HEK293 (cell line): ENCODE measurements at regions not wholly inside any gene's neighbourhood (a gene's known extent, or its start where the extent isn't known, plus 50 kb on each side); places are given as distances from the start of the nearest gene placed in this dataset.
"Not testable (repeated sequence)": the region's sequence is repeated elsewhere in the genome, so short reads cannot be mapped to it uniquely, and the experiment has no call there.

Source experiments
- CTCF ChIA-PET: fragments of 350-600 bp; formaldehyde crosslinking; extraction: SDS; loops from one replicate; lab custom pipeline; 2021; ENCODE audit warnings: antibody characterized with exemption; lab: Yijun Ruan, JAX
- POLR2A ChIA-PET: fragments of 300-600 bp; formaldehyde crosslinking; extraction: SDS; loops from one replicate; lab custom pipeline; 2020; ENCODE audit warnings: antibody characterized with exemption, inconsistent platforms; lab: Yijun Ruan, JAX
- H3K27ac ChIP-seq: fragments of 200-500 bp; sonication (Bioruptor generic); 2 replicates; pipeline ENCODE4 v1.5.1; 2014; ENCODE audit warnings: low read depth, low read length, control low read depth, inconsistent platforms; ENCODE audit errors: extremely low read depth
- H3K36me3 ChIP-seq, 2 experiments: fragments of 200-500 bp in 1 of 2; sonication (Bioruptor generic) in 1 of 2; 1 replicate in 1 of 2; 2 replicates in 1 of 2; pipeline ENCODE4 v1.5.1; 2014 to 2017; ENCODE audit warnings: inconsistent platforms in 2 of 2, low read length in 2 of 2; ENCODE audit not compliant: control insufficient read depth in 2 of 2, insufficient read depth in 1 of 2
- H3K4me1 ChIP-seq: fragments of 200-500 bp; sonication (Bioruptor generic); 2 replicates; pipeline ENCODE4 v1.5.1; 2014; ENCODE audit warnings: mild to moderate bottlenecking, low read length, inconsistent platforms; ENCODE audit not compliant: control insufficient read depth, insufficient read depth
- H3K4me3 ChIP-seq: 2 replicates; pipeline ENCODE4 v1.5.1; 2011; ENCODE audit warnings: low read depth, mild to moderate bottlenecking, control low read depth, low read length, moderate library complexity
- H3K9me3 ChIP-seq: fragments of 200-500 bp; sonication (Bioruptor generic); 2 replicates; pipeline ENCODE4 v1.5.1; 2014; ENCODE audit warnings: low read depth, low read length, inconsistent platforms; ENCODE audit not compliant: control insufficient read depth, insufficient read depth
- KLF16 ChIP-seq: fragments of 450-650 bp; formaldehyde crosslinking; IDR thresholded peaks from 2 replicates; pipeline ENCODE4 v1.5.1; 2017; ENCODE audit warnings: missing biosample characterization, missing genetic modification characterization
- MEIS1 ChIP-seq: sonication (generic); formaldehyde crosslinking; IDR thresholded peaks from 2 replicates; pipeline ENCODE4 v1.8.1; 2022; ENCODE audit warnings: missing genetic modification reagents, mild to moderate bottlenecking, borderline replicate concordance
- PRDM1 ChIP-seq: fragments of 450-650 bp; formaldehyde crosslinking; IDR thresholded peaks from 2 replicates; pipeline ENCODE4; 2016; ENCODE audit warnings: missing biosample characterization, missing genetic modification characterization
- SP3 ChIP-seq: fragments of 450-650 bp; formaldehyde crosslinking; IDR thresholded peaks from 2 replicates; pipeline ENCODE4 v1.5.1; 2016; ENCODE audit warnings: missing biosample characterization, missing genetic modification characterization
- SP7 ChIP-seq: fragments of 450-650 bp; formaldehyde crosslinking; IDR thresholded peaks from 2 replicates; pipeline ENCODE4 v1.5.1; 2016; ENCODE audit warnings: missing biosample characterization, missing genetic modification characterization
- ZBTB7A ChIP-seq: fragments of 450-650 bp; formaldehyde crosslinking; IDR thresholded peaks from 2 replicates; pipeline ENCODE4 v1.5.1; 2016; ENCODE audit warnings: low read depth, missing biosample characterization, missing genetic modification characterization
- ZFP37 ChIP-seq: fragments of 450-650 bp; formaldehyde crosslinking; IDR thresholded peaks from 2 replicates; pipeline ENCODE4 v1.5.1; 2016; ENCODE audit warnings: missing biosample characterization, missing genetic modification characterization
- ZNF133 ChIP-seq: fragments of 450-650 bp; formaldehyde crosslinking; IDR thresholded peaks from 2 replicates; pipeline ENCODE4 v1.5.1; 2016; ENCODE audit warnings: missing biosample characterization, missing genetic modification characterization
- ZNF140 ChIP-seq: fragments of 450-650 bp; formaldehyde crosslinking; IDR thresholded peaks from 2 replicates; pipeline ENCODE4 v1.5.1; 2016; ENCODE audit warnings: missing biosample characterization, missing genetic modification characterization
- ZNF155 ChIP-seq: fragments of 450-650 bp; formaldehyde crosslinking; IDR thresholded peaks from 2 replicates; pipeline ENCODE4 v1.5.1; 2016; ENCODE audit warnings: missing biosample characterization, missing genetic modification characterization
- ZNF174 ChIP-seq: fragments of 450-650 bp; formaldehyde crosslinking; IDR thresholded peaks from 2 replicates; pipeline ENCODE4 v1.5.0; 2017; ENCODE audit warnings: missing biosample characterization, mild to moderate bottlenecking, missing genetic modification characterization
- ZNF776 ChIP-seq: fragments of 450-650 bp; formaldehyde crosslinking; IDR thresholded peaks from 2 replicates; pipeline ENCODE4 v1.5.0; 2017; ENCODE audit warnings: missing biosample characterization, missing genetic modification characterization, borderline replicate concordance
- TF ChIP-seq, protein P1 (sequence below): fragments of 450-650 bp; formaldehyde crosslinking; IDR thresholded peaks from 2 replicates; pipeline ENCODE4 v1.5.1; 2017; ENCODE audit warnings: missing biosample characterization, missing genetic modification characterization
- TF ChIP-seq, protein P2 (sequence below): fragments of 450-650 bp; formaldehyde crosslinking; IDR thresholded peaks from 2 replicates; pipeline ENCODE4 v1.5.1; 2016; ENCODE audit warnings: missing biosample characterization, missing genetic modification characterization, borderline replicate concordance

GRCh38 chr1:157448636-157449035, 103.7 kb downstream of the FCRL5 start:
- no peak for TF ChIP-seq ZNF776
- TF ChIP-seq MEIS1 (CRISPR knock-in tag), result no peak
- TF ChIP-seq, protein P1, sequence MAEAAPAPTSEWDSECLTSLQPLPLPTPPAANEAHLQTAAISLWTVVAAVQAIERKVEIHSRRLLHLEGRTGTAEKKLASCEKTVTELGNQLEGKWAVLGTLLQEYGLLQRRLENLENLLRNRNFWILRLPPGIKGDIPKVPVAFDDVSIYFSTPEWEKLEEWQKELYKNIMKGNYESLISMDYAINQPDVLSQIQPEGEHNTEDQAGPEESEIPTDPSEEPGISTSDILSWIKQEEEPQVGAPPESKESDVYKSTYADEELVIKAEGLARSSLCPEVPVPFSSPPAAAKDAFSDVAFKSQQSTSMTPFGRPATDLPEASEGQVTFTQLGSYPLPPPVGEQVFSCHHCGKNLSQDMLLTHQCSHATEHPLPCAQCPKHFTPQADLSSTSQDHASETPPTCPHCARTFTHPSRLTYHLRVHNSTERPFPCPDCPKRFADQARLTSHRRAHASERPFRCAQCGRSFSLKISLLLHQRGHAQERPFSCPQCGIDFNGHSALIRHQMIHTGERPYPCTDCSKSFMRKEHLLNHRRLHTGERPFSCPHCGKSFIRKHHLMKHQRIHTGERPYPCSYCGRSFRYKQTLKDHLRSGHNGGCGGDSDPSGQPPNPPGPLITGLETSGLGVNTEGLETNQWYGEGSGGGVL (tag by site-specific recombination), result no peak
- TF ChIP-seq KLF16 (tag by site-specific recombination), result no peak
- TF ChIP-seq SP7, result no peak
- TF ChIP-seq ZFP37 (tag by site-specific recombination), result no peak
- no peak for TF ChIP-seq PRDM1 (tag by site-specific recombination)
- no peak for TF ChIP-seq ZNF155 (tag by site-specific recombination)
- no peak for TF ChIP-seq ZNF140
- TF ChIP-seq ZBTB7A, result no peak
- no peak overlapping the region for H3K27ac ChIP-seq
- H3K4me3 ChIP-seq, result no peak overlapping the region
- ChIA-PET POLR2A (no interaction called here), CTCF (interaction anchor here (0.6 to 0.9 kb wide), 2 partner anchors 61 to 291 kb away, joined by 3 read pairs; no protein-coding TSS in a partner anchor)
- H3K4me1 ChIP-seq, result no peaks in the 10 kb centered on the region
- H3K9me3 ChIP-seq, result no peaks in the 10 kb centered on the region
- no peaks in the 10 kb centered on the region for H3K36me3 ChIP-seq

DNA sequence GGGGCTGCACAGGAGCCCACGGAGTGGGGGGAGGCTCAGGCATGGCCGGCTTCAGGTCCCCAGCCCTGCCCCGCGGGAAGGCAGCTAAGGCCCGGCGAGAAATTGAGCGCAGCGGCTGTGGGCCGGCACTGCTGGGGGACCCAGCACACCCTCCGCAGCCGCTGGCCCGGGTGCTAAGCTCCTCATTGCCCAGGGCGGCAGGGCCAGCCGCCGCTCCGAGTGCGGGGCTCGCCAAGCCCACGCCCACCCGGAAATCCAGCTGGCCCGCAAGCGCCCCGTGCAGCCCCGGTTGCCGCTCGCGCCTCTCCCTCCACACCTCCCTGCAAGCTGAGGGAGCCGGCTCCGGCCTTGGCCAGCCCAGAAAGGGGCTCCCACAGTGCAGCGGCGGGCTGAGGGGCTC, 106.0 kb downstream of the FCRL5 start:
- H3K4me3 ChIP-seq, H3K4me1 ChIP-seq, CTCF ChIA-PET, H3K9me3 ChIP-seq, H3K36me3 ChIP-seq, POLR2A ChIA-PET, H3K27ac ChIP-seq: not testable (repeated sequence)

DNA sequence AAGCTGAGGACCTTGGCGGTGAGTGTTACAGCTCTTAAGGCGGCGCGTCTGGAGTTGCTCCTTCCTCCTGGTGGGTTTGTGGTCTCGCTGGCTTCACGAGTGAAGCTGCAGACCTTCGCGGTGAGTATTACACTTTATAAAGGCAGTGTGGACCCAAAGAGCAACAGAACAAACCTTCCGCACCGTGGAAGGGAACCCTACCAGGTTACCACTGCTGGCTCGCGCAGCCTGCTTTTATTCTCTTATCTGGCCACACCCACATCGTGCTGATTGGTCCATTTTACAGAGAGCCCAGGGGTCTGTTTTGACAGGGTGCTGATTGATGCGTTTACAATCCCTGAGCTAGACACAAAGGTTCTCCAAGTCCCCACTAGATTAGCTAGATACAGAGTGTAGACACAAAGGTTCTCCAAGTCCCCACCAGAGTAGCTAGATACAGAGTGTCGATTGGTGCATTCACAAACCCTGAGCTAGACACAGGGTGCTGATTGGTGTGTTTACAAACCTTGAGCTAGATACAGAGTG, 106.6 kb downstream of the FCRL5 start:
- H3K27ac ChIP-seq, H3K9me3 ChIP-seq, CTCF ChIA-PET, H3K4me1 ChIP-seq, H3K36me3 ChIP-seq, POLR2A ChIA-PET, H3K4me3 ChIP-seq: not testable (repeated sequence)

DNA sequence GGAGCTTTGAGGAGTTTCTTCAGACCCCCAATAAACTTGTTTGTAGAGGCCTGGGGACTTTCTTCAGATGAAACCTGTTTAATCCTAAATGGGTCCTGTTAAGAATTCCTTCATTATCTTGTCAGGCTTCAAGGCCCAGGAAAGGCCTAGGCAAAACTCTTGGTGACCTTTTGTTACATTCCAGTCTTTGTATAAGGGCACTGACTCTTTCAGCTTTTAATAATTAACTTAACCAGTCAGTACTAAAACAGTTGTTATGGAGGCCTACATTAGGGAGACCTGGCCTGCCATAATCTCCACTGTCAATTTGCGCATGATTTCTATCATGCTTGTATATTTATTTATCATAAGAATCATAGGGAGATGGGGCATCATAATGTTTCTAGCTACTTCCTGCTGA, 110.2 kb downstream of the FCRL5 start:
- no peaks in the 10 kb centered on the region for H3K9me3 ChIP-seq
- CTCF ChIA-PET, result no interaction called here
- TF ChIP-seq, protein P2, sequence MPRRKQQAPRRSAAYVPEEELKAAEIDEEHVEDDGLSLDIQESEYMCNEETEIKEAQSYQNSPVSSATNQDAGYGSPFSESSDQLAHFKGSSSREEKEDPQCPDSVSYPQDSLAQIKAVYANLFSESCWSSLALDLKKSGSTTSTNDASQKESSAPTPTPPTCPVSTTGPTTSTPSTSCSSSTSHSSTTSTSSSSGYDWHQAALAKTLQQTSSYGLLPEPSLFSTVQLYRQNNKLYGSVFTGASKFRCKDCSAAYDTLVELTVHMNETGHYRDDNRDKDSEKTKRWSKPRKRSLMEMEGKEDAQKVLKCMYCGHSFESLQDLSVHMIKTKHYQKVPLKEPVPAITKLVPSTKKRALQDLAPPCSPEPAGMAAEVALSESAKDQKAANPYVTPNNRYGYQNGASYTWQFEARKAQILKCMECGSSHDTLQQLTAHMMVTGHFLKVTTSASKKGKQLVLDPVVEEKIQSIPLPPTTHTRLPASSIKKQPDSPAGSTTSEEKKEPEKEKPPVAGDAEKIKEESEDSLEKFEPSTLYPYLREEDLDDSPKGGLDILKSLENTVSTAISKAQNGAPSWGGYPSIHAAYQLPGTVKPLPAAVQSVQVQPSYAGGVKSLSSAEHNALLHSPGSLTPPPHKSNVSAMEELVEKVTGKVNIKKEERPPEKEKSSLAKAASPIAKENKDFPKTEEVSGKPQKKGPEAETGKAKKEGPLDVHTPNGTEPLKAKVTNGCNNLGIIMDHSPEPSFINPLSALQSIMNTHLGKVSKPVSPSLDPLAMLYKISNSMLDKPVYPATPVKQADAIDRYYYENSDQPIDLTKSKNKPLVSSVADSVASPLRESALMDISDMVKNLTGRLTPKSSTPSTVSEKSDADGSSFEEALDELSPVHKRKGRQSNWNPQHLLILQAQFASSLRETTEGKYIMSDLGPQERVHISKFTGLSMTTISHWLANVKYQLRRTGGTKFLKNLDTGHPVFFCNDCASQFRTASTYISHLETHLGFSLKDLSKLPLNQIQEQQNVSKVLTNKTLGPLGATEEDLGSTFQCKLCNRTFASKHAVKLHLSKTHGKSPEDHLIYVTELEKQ, result no peak
- TF ChIP-seq SP3 (tag by site-specific recombination) (no peak), ZNF133 (tag by site-specific recombination) (no peak), ZNF174 (tag by site-specific recombination) (no peak)
- POLR2A ChIA-PET, result no interaction called here
- no peak overlapping the region for H3K4me3 ChIP-seq
- no peaks in the 10 kb centered on the region for H3K4me1 ChIP-seq
- H3K36me3 ChIP-seq, result no peaks in the 10 kb centered on the region
- no peak overlapping the region for H3K27ac ChIP-seq
